ENCODE measurements at regions not wholly inside any gene's neighbourhood (a gene's known extent, or its start where the extent isn't known, plus 50 kb on each side); places are given as distances from the start of the nearest gene placed in this dataset.

GRCh38 chr12:85626784-85627171 lies 209.4 kb downstream of the RASSF9 start:
- no peak for TF ChIP-seq FOXP1 (CRISPR knock-in tag; IDR thresholded peaks at IDR 0.05; ENCODE audit: borderline replicate concordance)
- no peak for TF ChIP-seq SP1 (CRISPR knock-in tag; conservative IDR thresholded peaks at IDR 0.05)
- TF ChIP-seq MAX (CRISPR knock-in tag; IDR thresholded peaks at IDR 0.05): no peak
- no peak for TF ChIP-seq STAT6 (CRISPR knock-in tag; conservative IDR thresholded peaks at IDR 0.05; ENCODE audit: low read depth)
- no peak for TF ChIP-seq CTCF (IDR thresholded peaks at IDR 0.05)
- TF ChIP-seq ETV6 (CRISPR knock-in tag; IDR thresholded peaks at IDR 0.05): no peak
- no peak for TF ChIP-seq NFATC4 (CRISPR knock-in tag; IDR thresholded peaks at IDR 0.05)

Data from WTC11 (cell line).